GM20000 (cell line): ENCODE measurements at regions not wholly inside any gene's neighbourhood (a gene's known extent, or its start where the extent isn't known, plus 50 kb on each side); places are given as distances from the start of the nearest gene placed in this dataset.

ENCODE experiments used
- DNase-seq: peaks from one replicate; pipeline ENCODE4 v3.0.0; 2012; ENCODE audit warnings: low spot score
- CTCF ChIP-seq: IDR thresholded peaks from 2 replicates; pipeline ENCODE4 v1.5.1; 2012; ENCODE audit warnings: mild to moderate bottlenecking, control low read depth; ENCODE audit errors: extremely low read depth, missing control alignments

GRCh38 chr4:154041640-154042039 is 252.8 kb upstream of the SFRP2 start:
- DNase-seq, result no peak
- no peak for TF ChIP-seq CTCF

DNA sequence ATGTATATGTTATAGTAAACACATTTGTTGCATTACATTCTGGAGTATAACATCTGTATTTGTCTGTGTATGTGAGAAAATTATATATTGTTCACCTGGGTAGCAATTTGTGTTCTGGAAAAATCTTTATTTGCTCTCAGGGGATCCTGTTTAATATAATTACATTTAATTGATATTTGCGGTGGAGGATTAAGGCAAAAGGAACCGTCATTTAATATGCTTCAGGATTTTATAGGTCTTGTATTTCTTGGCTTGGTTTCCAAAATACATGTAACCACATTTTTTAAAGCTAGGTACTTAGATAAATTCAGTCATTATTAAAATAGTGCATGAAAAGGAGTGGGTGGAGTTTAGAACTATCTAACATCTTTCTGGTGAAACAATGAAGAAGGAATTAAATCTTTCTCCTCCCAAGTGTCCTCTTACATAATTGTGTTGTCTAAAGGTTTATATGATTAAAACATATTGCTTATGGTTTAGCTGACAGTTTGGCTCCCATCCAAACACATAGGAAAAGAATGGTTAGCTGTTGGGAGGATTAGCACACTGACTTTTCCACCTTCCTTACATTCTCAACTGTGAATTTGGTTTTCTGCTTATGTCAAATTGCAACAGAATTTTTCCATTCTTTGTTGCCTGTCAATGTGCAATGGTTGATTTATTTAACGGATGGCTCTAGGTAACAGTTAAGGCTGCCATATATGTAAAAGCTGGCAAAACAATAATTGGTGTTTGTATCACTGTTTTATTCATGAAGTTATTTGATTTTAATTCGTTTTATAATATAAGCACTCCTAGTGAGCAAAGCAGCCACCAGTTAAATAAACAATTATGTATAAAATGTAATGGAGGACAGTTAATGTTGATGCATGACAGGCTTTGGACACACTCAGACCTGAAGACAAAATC is 250.8 kb upstream of the SFRP2 start:
- DNase-seq, result no peak

GRCh38 chr4:154036856-154037255 is 248.0 kb upstream of the SFRP2 start:
- no peak for TF ChIP-seq CTCF
- no peak for DNase-seq

More for the DNA sequence above, 250.8 kb upstream of the SFRP2 start:
- no peak for TF ChIP-seq CTCF

- TF ChIP-seq CTCF, result no peak
- no peak for DNase-seq
Measured at GRCh38 chr4:154035341-154035740, 246.5 kb upstream of the SFRP2 start.

DNA sequence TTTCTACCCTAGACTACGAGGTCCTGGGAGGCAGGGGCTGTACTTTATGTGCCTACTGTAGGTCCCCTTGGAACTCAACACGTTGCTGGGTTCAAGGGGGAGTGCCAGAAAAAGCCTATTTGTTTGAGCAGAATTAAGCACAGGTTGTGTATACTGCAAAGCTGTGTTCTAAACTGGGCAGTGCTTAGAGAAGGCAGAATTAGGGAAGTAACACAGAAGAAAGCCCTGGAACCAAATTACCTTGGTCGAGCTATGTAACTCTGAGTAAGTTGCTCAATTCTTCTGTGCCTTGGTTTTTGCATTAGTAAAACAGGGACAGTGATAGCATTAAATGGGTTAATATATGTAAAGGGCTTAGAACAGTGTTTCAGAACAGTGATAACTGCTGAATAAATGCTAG is 245.0 kb upstream of the SFRP2 start:
- no peak for DNase-seq

GRCh38 chr4:154032914-154033313 is 244.0 kb upstream of the SFRP2 start:
- no peak for DNase-seq
- TF ChIP-seq CTCF, result no peak

More for the DNA sequence above, 245.0 kb upstream of the SFRP2 start:
- no peak for TF ChIP-seq CTCF

- no peak for DNase-seq
- no peak for TF ChIP-seq CTCF
Measured at GRCh38 chr4:154030746-154031145, 241.9 kb upstream of the SFRP2 start.
